PFSK-1 (cell line): ENCODE measurements at regions not wholly inside any gene's neighbourhood (a gene's known extent, or its start where the extent isn't known, plus 50 kb on each side); places are given as distances from the start of the nearest gene placed in this dataset.

Experiments used
- FOXP2 ChIP-seq: optimal IDR thresholded peaks from 2 replicates; pipeline ENCODE3; 2011; ENCODE audit warnings: borderline replicate concordance, control low read depth, inconsistent platforms; ENCODE audit not compliant: insufficient read depth; ENCODE audit errors: extremely low read length, extremely low read depth
- POLR2AphosphoS5 ChIP-seq: IDR thresholded peaks from 2 replicates; pipeline ENCODE4 v1.6.1; 2012; ENCODE audit warnings: low read depth, mild to moderate bottlenecking, control low read depth, low read length, moderate library complexity
- SIN3A ChIP-seq: IDR thresholded peaks from 2 replicates; pipeline ENCODE4 v1.6.1; 2012; ENCODE audit warnings: mild to moderate bottlenecking, low read length, moderate library complexity, borderline replicate concordance; ENCODE audit not compliant: insufficient read depth
- TAF1 ChIP-seq: IDR thresholded peaks from 2 replicates; pipeline ENCODE4 v1.6.1; 2012; ENCODE audit warnings: low read length, control low read depth, borderline replicate concordance; ENCODE audit not compliant: insufficient read depth
- TF ChIP-seq, protein P1 (sequence below), 2 experiments: IDR thresholded peaks; 2 replicates each; pipeline versions ENCODE4 v1.6.1 to v1.8.0; 2011 to 2012; ENCODE audit warnings: low read depth in 2 of 2, low read length in 2 of 2, control low read depth in 1 of 2, inconsistent platforms in 1 of 2, mild to moderate bottlenecking in 1 of 2, moderate library complexity in 1 of 2; ENCODE audit not compliant: insufficient read depth in 1 of 2

DNA sequence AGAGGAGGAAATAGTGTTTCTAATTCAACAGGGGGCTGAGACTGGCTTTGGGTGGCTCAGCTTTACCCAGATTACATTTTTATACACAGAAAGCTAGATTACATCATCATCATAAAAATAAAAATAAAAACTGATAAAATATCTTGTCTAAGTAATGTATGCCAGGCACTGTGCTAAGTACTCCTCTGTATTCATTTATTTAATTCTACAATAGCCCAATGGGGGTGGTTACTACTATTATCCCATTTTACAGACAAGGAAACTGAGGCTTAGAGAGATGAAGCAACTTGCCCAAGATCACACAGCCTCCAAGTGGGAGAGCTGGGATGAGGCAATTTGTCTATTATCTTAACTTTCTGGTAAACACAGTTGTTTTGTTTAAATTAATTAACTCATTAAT is 62.3 kb upstream of the ECE1 start:
- TF ChIP-seq POLR2AphosphoS5 (no peak), FOXP2 (no peak), TAF1 (no peak), SIN3A (no peak)
- TF ChIP-seq, protein P1, sequence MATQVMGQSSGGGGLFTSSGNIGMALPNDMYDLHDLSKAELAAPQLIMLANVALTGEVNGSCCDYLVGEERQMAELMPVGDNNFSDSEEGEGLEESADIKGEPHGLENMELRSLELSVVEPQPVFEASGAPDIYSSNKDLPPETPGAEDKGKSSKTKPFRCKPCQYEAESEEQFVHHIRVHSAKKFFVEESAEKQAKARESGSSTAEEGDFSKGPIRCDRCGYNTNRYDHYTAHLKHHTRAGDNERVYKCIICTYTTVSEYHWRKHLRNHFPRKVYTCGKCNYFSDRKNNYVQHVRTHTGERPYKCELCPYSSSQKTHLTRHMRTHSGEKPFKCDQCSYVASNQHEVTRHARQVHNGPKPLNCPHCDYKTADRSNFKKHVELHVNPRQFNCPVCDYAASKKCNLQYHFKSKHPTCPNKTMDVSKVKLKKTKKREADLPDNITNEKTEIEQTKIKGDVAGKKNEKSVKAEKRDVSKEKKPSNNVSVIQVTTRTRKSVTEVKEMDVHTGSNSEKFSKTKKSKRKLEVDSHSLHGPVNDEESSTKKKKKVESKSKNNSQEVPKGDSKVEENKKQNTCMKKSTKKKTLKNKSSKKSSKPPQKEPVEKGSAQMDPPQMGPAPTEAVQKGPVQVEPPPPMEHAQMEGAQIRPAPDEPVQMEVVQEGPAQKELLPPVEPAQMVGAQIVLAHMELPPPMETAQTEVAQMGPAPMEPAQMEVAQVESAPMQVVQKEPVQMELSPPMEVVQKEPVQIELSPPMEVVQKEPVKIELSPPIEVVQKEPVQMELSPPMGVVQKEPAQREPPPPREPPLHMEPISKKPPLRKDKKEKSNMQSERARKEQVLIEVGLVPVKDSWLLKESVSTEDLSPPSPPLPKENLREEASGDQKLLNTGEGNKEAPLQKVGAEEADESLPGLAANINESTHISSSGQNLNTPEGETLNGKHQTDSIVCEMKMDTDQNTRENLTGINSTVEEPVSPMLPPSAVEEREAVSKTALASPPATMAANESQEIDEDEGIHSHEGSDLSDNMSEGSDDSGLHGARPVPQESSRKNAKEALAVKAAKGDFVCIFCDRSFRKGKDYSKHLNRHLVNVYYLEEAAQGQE (IDR thresholded peaks at IDR 0.05; ENCODE audit: insufficient read depth in 1 of 2, low read depth in 2 of 2, low read length in 2 of 2), result no peak

DNA sequence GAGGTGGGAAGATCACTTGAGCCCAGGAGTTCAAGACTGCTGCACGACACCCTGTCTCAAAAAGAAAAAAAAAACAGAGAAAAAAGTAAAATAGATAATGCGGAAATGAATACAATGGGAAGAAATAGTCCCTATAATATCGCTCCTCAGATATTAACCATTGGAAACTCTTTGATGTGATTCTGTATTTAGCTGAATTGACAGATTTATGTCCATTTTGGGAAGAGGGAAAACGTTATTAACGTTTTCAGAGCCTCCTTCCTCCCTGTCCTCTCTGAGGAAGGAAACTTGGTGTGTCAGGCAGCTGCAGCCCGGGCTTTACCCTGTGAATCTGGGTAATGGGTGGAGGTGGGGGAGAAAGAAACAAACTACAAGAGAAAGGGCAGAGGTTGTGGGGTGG is 61.6 kb upstream of the ECE1 start:
- TF ChIP-seq POLR2AphosphoS5 (no peak), SIN3A (no peak), FOXP2 (no peak), TAF1 (no peak)
- TF ChIP-seq, protein P1 (IDR thresholded peaks at IDR 0.05; ENCODE audit: insufficient read depth in 1 of 2, low read depth in 2 of 2, low read length in 2 of 2), result no peak

DNA sequence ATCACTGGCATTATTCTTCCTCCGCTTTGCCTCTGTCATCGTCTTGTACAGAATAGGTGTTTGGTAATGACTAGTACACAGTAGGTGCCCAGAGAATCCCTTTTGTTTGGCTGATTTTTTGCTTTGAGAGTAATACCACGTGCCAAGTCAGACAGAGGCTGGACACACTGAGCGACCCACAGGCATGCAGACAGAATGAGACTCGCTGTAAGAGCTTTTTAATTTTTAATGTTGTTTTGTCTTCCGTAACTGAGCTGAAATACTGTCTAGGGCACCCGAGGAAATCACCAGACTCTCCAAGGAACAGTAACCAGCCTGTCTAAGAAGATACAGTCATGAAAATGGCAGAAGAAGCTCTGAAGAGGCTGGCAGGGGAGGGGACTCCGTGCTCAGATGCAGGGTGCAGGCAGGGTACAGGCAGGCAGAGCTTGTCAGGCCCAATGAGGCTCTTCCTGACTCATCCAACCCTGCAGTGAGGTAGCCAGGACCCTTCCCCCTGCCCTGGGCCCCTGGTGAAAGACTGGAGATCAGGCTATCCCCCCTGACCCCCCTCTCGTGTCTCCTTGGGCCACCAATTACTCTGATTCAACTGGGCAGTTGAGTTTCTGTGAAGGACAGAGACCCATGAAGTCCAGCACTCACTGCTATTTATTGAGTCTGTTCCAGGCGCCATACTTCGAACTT is 60.1 kb upstream of the ECE1 start:
- TF ChIP-seq, protein P1 (IDR thresholded peaks at IDR 0.05; ENCODE audit: insufficient read depth in 1 of 2, low read depth in 2 of 2, low read length in 2 of 2), result no peak
- no peak for TF ChIP-seq TAF1
- no peak for TF ChIP-seq SIN3A
- TF ChIP-seq FOXP2, result no peak
- TF ChIP-seq POLR2AphosphoS5, result no peak

DNA sequence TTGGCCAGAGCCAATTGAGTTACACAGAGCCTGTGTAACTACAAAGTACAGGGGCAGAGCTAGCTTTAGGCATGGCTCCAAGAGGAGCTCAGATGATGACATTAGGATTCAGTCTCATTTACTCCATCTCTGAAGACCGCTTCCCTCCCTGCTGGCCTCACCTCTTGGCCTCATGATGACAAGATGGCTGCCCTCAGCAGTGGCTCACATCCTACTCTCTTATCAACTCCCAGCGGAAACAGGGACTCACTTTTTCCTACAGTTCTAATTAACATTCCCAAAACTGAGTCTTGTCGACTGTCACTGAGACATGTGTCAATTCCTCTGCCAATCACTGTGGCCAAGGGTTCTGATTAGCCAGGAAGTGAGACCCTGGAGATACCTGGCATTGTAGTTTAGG is 59.4 kb upstream of the ECE1 start:
- TF ChIP-seq POLR2AphosphoS5, result no peak
- TF ChIP-seq, protein P1 (IDR thresholded peaks at IDR 0.05; ENCODE audit: insufficient read depth in 1 of 2, low read depth in 2 of 2, low read length in 2 of 2), result no peak
- TF ChIP-seq TAF1, result no peak
- no peak for TF ChIP-seq SIN3A
- TF ChIP-seq FOXP2, result no peak

DNA sequence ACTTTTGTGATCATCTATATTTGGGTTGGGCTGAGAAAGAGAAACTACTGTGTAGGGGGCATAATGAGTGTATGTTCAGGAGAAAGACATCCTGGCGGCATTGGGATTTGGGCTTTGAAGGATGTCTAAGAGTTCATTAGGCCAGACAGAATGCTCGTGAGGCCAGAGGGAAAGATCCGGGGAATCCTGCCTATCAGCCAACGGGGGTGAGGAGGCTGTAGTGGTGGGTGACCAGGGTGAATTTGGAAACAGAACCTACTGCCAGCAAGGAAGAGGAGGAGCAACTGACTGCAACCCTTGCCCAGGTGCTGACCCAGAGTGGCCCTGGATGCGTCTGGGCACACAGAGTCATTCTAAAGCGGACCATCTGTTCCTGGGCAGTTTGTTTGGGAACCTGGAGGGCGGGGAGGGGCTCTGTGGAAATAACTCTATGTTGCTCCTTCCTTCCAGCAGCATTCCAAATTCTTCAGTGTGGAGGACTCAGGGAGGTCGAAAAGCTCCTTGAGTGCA is 56.9 kb upstream of the ECE1 start:
- no peak for TF ChIP-seq POLR2AphosphoS5
